Mesendoderm (in vitro differentiated cells): ENCODE measurements at regions not wholly inside any gene's neighbourhood (a gene's known extent, or its start where the extent isn't known, plus 50 kb on each side); places are given as distances from the start of the nearest gene placed in this dataset.

Experiments used
- DNase-seq: peaks from one replicate; pipeline ENCODE4 v3.0.0; 2013
- H2AK5ac ChIP-seq: 2 replicates; pipeline ENCODE4 v1.6.1; 2013; ENCODE audit warnings: low read length, inconsistent platforms
- H2BK120ac ChIP-seq: 2 replicates; pipeline ENCODE4 v1.6.1; 2013; ENCODE audit warnings: low read depth, mild to moderate bottlenecking, low read length, moderate library complexity, mixed read lengths
- H2BK15ac ChIP-seq: replicated peaks from 2 replicates; pipeline ENCODE4 v1.6.1; 2013; ENCODE audit warnings: low read depth, mild to moderate bottlenecking, moderate library complexity
- H2BK5ac ChIP-seq: 2 replicates; pipeline ENCODE4 v1.6.1; 2013; ENCODE audit warnings: low read length, inconsistent platforms
- H3K18ac ChIP-seq: 2 replicates; pipeline ENCODE4 v1.6.1; 2013; ENCODE audit warnings: mild to moderate bottlenecking, low read length, mixed read lengths
- H3K23ac ChIP-seq: one replicate; pipeline ENCODE4 v1.6.1; 2013; ENCODE audit warnings: low read length
- H3K27ac ChIP-seq: 2 replicates; pipeline ENCODE4 v1.5.1; 2013; ENCODE audit warnings: low read depth, mild to moderate bottlenecking, inconsistent platforms, low read length, moderate library complexity
- H3K27me3 ChIP-seq: 2 replicates; pipeline ENCODE4 v1.6.1; 2013; ENCODE audit warnings: low read length, control low read depth, mild to moderate bottlenecking, inconsistent platforms; ENCODE audit not compliant: insufficient read depth, poor library complexity
- H3K36me3 ChIP-seq: 2 replicates; pipeline ENCODE4 v1.6.1; 2013; ENCODE audit warnings: low read length, inconsistent platforms; ENCODE audit not compliant: control insufficient read depth, insufficient read depth
- H3K4ac ChIP-seq: one replicate; pipeline ENCODE4 v1.6.1; 2013; ENCODE audit warnings: low read depth, mild to moderate bottlenecking, low read length, moderate library complexity
- H3K4me1 ChIP-seq: 2 replicates; pipeline ENCODE4 v1.6.1; 2013; ENCODE audit warnings: low read depth, low read length, inconsistent platforms; ENCODE audit not compliant: control insufficient read depth
- H3K4me2 ChIP-seq: 2 replicates; pipeline ENCODE4 v1.6.1; 2013; ENCODE audit warnings: low read length
- H3K4me3 ChIP-seq: 2 replicates; pipeline ENCODE4 v1.5.1; 2013; ENCODE audit warnings: mild to moderate bottlenecking, low read length
- H3K56ac ChIP-seq: one replicate; pipeline ENCODE4 v1.6.1; 2013; ENCODE audit warnings: low read length
- H3K79me1 ChIP-seq: 2 replicates; pipeline ENCODE4 v1.6.1; 2013; ENCODE audit warnings: low read length, inconsistent platforms
- H3K79me2 ChIP-seq: 2 replicates; pipeline ENCODE4 v1.6.1; 2013; ENCODE audit warnings: mild to moderate bottlenecking, low read length; ENCODE audit not compliant: control insufficient read depth, insufficient read depth
- H3K9ac ChIP-seq: 2 replicates; pipeline ENCODE4 v1.6.1; 2013; ENCODE audit warnings: low read length, inconsistent platforms
- H4K5ac ChIP-seq: one replicate; pipeline ENCODE4 v1.6.1; 2013; ENCODE audit warnings: low read length
- H4K8ac ChIP-seq: one replicate; pipeline ENCODE4 v1.6.1; 2013; ENCODE audit warnings: low read depth, mild to moderate bottlenecking, control low read depth, low read length, moderate library complexity
- WGBS: extraction: QIAGEN DNeasy Blood & Tissue Kit; methylation state at CpG from one replicate; pipeline ENCODE4 v1.1.7; 2013; ENCODE audit warnings: low lambda C conversion rate, missing lambda C conversion rate; ENCODE audit not compliant: insufficient coverage; ENCODE audit errors: extremely low coverage; 5-methylcytosine and 5-hydroxymethylcytosine counted together

- WGBS = no CpG with 5 or more reads among the region's 11 CpGs
- no peaks in the 10 kb centered on the region for H3K27me3 ChIP-seq
- H3K79me1 ChIP-seq = no peaks in the 10 kb centered on the region
Measured at GRCh38 chr21:15494481-15494880, 235.3 kb upstream of the USP25 start.

DNA sequence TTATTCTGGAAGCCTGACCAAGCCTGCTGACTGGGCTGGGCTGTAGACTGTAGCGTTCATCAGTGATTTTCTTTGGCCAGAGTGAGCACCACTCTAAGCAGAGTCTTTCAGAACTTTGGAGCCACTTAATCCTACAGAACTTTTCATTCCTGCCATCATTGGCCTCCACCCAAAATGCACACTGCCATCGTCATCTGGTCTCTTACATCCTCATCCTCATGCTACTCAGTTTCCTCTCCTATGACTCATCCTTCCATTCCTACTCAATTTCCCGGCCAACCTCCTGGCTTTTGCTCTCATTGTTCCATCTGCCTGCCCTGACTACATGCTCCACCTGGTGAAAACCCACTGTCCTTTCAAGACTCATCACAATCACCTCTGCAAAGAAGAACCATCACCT is 233.8 kb upstream of the USP25 start:
- no peak overlapping the region for H4K8ac ChIP-seq
- H3K4ac ChIP-seq = no peak overlapping the region
- no peak overlapping the region for H2BK5ac ChIP-seq
- no CpG with 5 or more reads among the region's 3 CpGs for WGBS
- H4K5ac ChIP-seq = no peak overlapping the region
- no peaks in the 10 kb centered on the region for H3K79me2 ChIP-seq
- no peaks in the 10 kb centered on the region for H3K27me3 ChIP-seq
- H2BK15ac ChIP-seq = no peak overlapping the region
- no peak overlapping the region for H2BK120ac ChIP-seq
- no peak overlapping the region for H3K23ac ChIP-seq
- DNase-seq = peak; percentile 22
- H3K27ac ChIP-seq = no peak overlapping the region
- H3K18ac ChIP-seq = no peak overlapping the region
- no peak overlapping the region for H3K56ac ChIP-seq
- H3K4me2 ChIP-seq = no peak overlapping the region
- no peak overlapping the region for H2AK5ac ChIP-seq
- H3K4me3 ChIP-seq = no peak overlapping the region
- H3K79me1 ChIP-seq = no peaks in the 10 kb centered on the region
- H3K36me3 ChIP-seq = no peaks in the 10 kb centered on the region
- H3K9ac ChIP-seq = no peak overlapping the region
- H3K4me1 ChIP-seq = no peaks in the 10 kb centered on the region

More at GRCh38 chr21:15494481-15494880, 235.3 kb upstream of the USP25 start:
- H3K56ac ChIP-seq = no peak overlapping the region
- no peak overlapping the region for H2BK5ac ChIP-seq
- no peaks in the 10 kb centered on the region for H3K36me3 ChIP-seq
- no peak overlapping the region for H3K9ac ChIP-seq
- H2BK120ac ChIP-seq = no peak overlapping the region
- H3K4me1 ChIP-seq = no peaks in the 10 kb centered on the region
- H2BK15ac ChIP-seq = no peak overlapping the region
- no peak overlapping the region for H3K4me2 ChIP-seq
- H3K23ac ChIP-seq = no peak overlapping the region
- DNase-seq = no peak
- H3K79me2 ChIP-seq = no peaks in the 10 kb centered on the region
- H3K4me3 ChIP-seq = no peak overlapping the region
- no peak overlapping the region for H4K5ac ChIP-seq
- H3K4ac ChIP-seq = no peak overlapping the region
- no peak overlapping the region for H4K8ac ChIP-seq
- no peak overlapping the region for H2AK5ac ChIP-seq
- H3K18ac ChIP-seq = no peak overlapping the region
- no peak overlapping the region for H3K27ac ChIP-seq

DNA sequence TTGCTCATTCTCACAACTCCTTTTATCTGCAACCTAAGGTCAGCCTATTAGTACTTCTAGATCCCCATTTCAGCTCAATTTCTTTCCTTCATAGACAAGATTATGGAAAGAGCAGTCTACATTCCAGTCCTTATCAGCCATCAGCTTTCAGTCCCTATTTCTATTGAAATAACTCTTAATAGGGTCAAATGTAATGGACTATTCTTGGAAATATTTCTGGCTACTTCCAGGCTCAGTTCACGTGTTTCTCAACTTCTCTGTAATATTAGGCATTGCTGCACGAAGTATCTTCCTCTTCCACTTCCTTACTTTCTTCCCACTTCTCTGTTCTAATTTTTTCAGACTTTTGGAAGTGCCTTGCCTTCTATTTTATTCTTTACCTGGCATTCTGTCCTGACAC is 232.9 kb upstream of the USP25 start:
- Histone ChIP-seq H2AK5ac (no peak overlapping the region), H3K56ac (no peak overlapping the region), H3K9ac (no peak overlapping the region), H3K4ac (no peak overlapping the region), H3K79me1 (no peaks in the 10 kb centered on the region), H3K36me3 (no peaks in the 10 kb centered on the region), H2BK15ac (no peak overlapping the region), H3K4me2 (no peak overlapping the region), H3K4me1 (no peaks in the 10 kb centered on the region), H3K27me3 (no peaks in the 10 kb centered on the region), H4K8ac (no peak overlapping the region), H4K5ac (no peak overlapping the region), H2BK5ac (no peak overlapping the region), H3K18ac (no peak overlapping the region), H3K27ac (no peak overlapping the region), H3K4me3 (no peak overlapping the region), H2BK120ac (no peak overlapping the region), H3K79me2 (no peaks in the 10 kb centered on the region), H3K23ac (no peak overlapping the region)
- DNase-seq = no peak
- no CpG with 5 or more reads among the region's 2 CpGs for WGBS

- Histone ChIP-seq H2AK5ac (no peak overlapping the region), H3K4me3 (no peak overlapping the region), H3K4me1 (no peaks in the 10 kb centered on the region), H3K27ac (no peak overlapping the region), H3K36me3 (no peaks in the 10 kb centered on the region), H3K9ac (no peak overlapping the region), H3K4me2 (no peak overlapping the region), H3K56ac (no peak overlapping the region), H3K18ac (no peak overlapping the region), H4K5ac (no peak overlapping the region), H2BK120ac (no peak overlapping the region), H3K79me2 (no peaks in the 10 kb centered on the region), H3K23ac (no peak overlapping the region), H2BK15ac (no peak overlapping the region), H4K8ac (no peak overlapping the region), H3K27me3 (no peaks in the 10 kb centered on the region), H3K4ac (no peak overlapping the region), H2BK5ac (no peak overlapping the region), H3K79me1 (no peaks in the 10 kb centered on the region)
- no peak for DNase-seq
Measured at GRCh38 chr21:15498455-15498854, 231.3 kb upstream of the USP25 start.

DNA sequence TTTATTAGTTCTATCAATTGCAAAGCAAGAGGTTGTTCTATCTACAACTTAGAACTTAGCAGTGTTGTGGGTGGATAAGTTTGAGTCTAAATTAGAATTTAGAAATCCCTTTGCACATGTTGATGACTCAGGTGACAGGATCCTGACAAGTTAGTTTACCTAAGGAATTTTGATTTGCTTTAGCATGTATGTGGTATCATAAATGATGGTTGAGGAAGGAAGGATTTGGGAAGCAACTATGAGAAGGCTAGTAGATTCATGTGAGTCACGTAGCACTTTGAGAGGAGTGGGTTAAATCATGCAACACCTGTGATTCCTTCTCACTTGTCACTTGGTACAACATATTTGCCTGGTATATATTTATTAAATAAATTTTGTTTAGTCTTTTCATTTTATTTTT is 223.7 kb upstream of the USP25 start:
- Histone ChIP-seq H3K18ac (no peak overlapping the region), H3K27me3 (no peaks in the 10 kb centered on the region), H3K4me2 (no peak overlapping the region), H3K79me1 (no peaks in the 10 kb centered on the region), H3K79me2 (no peaks in the 10 kb centered on the region), H2BK120ac (no peak overlapping the region), H4K5ac (no peak overlapping the region), H3K23ac (no peak overlapping the region), H3K36me3 (no peaks in the 10 kb centered on the region), H3K4me1 (no peaks in the 10 kb centered on the region), H3K4ac (no peak overlapping the region), H3K4me3 (no peak overlapping the region), H2AK5ac (no peak overlapping the region), H2BK15ac (no peak overlapping the region), H4K8ac (no peak overlapping the region), H2BK5ac (no peak overlapping the region), H3K27ac (no peak overlapping the region), H3K56ac (no peak overlapping the region), H3K9ac (no peak overlapping the region)
- WGBS = no CpG with 5 or more reads among the region's 1 CpG
- no peak for DNase-seq

DNA sequence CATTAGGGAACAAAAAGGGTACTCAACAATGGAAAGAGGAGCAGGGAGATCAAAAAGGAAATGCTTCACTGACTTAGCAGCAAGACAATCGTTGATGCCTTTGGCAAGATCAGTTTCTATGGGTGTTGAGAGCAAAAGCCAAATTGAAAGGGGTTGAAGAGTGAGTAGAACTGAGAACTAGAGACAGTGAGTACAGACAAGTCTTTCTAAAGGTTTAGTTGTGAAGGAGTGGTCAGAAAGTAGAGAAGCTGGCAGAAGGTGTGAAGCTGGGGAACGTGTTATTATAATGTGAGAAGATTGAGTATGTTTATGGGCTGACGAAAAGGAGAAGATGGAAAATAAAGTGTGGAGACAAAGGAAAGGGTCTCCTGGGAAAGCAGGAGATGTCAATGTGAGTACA is 221.2 kb upstream of the USP25 start:
- Histone ChIP-seq H2BK15ac (no peak overlapping the region), H3K79me1 (no peaks in the 10 kb centered on the region), H3K79me2 (no peaks in the 10 kb centered on the region), H3K27ac (no peak overlapping the region), H3K56ac (no peak overlapping the region), H3K4ac (no peak overlapping the region), H3K9ac (no peak overlapping the region), H3K27me3 (no peaks in the 10 kb centered on the region), H3K36me3 (no peaks in the 10 kb centered on the region), H2AK5ac (no peak overlapping the region), H3K4me2 (no peak overlapping the region), H2BK5ac (no peak overlapping the region), H3K18ac (no peak overlapping the region), H4K8ac (no peak overlapping the region), H3K4me1 (no peaks in the 10 kb centered on the region), H2BK120ac (no peak overlapping the region), H3K4me3 (no peak overlapping the region), H3K23ac (no peak overlapping the region), H4K5ac (no peak overlapping the region)
- no peak for DNase-seq
- 100% methylated on average over 2 of the region's 3 CpGs for WGBS
